Inflammatory macrophage treated with lipopolysaccharide for 4 hours (primary cell): ENCODE measurements at regions not wholly inside any gene's neighbourhood (a gene's known extent, or its start where the extent isn't known, plus 50 kb on each side); places are given as distances from the start of the nearest gene placed in this dataset.

Experiments
- DNase-seq: peaks from one replicate; pipeline ENCODE4 v3.0.0-alpha.2; 2020

GRCh38 chr3:59321881-59322540 lies 272.2 kb upstream of the CFAP20DC start:
- DNase-seq = no peak

GRCh38 chr3:59320080-59320479 lies 270.3 kb upstream of the CFAP20DC start:
- no peak for DNase-seq

- DNase-seq = no peak
These were observed 269.6 kb upstream of the CFAP20DC start for GRCh38 chr3:59319442-59319841.

DNA sequence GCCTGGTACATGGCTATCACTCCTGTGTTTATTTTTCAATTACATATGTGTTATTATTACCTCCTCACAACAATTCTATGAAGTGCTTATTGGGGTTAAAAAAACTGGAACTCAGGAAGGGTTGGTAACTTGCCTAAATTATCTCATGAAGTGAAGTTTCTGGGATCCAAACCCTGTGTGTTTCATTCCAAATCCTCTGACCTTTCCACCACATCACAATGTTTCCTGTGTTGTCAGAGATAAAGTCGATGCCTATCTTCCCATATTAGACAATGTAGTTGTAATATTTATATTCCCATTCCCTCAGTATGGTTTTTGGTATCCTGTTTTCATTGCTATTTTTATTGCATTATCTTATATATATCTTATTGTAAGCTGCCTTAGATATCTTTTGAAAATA lies 269.1 kb upstream of the CFAP20DC start:
- DNase-seq = no peak

- DNase-seq = no peak
These were observed 267.6 kb upstream of the CFAP20DC start for GRCh38 chr3:59317386-59317785.

- DNase-seq = no peak
These were observed 267.0 kb upstream of the CFAP20DC start for GRCh38 chr3:59316688-59317275.

GRCh38 chr3:59313365-59313764 lies 263.5 kb upstream of the CFAP20DC start:
- DNase-seq = peak; percentile 63

DNA sequence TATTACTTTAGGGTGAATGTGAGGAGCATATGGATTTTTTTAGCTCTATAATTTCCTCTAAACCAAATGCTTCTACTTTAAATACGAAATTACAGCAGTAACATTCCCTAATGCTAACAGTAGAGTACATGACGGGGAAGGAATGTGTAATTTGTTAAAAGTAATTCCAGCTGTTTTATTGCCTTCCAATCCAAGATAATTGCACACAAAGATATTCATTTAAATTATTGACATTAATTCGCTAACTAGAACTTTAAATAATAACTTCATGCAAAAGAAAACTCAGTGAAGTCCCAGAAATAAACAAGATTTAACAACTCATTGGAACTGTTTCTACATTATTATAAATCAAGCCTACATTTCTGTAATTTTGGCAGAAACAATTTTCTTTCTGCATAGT lies 261.4 kb upstream of the CFAP20DC start:
- DNase-seq = no peak

GRCh38 chr3:59310736-59311135 lies 260.9 kb upstream of the CFAP20DC start:
- DNase-seq = no peak

GRCh38 chr3:59308684-59309083 lies 258.9 kb upstream of the CFAP20DC start:
- no peak for DNase-seq

- DNase-seq = no peak
These were observed 258.2 kb upstream of the CFAP20DC start for GRCh38 chr3:59308001-59308400.

GRCh38 chr3:59306436-59306835 lies 256.6 kb upstream of the CFAP20DC start:
- DNase-seq = no peak

- DNase-seq = no peak
These were observed 254.5 kb upstream of the CFAP20DC start for GRCh38 chr3:59304296-59304695.

DNA sequence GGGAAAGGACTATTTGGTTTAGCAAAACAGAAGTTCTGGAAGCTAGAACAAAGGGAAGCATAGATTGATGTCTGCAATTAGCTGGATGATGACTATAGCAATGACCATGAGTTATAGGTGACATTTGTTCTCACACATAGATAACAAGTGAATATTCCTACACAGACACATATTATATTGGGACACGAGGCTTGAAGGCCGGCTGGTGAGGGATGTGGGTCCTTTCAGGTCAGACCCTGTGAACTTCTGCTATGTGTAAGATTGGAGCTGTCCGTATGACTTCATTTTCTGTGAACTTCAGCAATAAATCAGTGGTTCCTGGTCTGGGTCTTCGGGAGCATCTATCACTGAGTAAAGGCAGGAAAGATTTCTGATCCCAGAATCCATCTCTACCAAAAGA lies 253.6 kb upstream of the CFAP20DC start:
- peak; percentile 9 for DNase-seq

GRCh38 chr3:59302442-59302841 lies 252.6 kb upstream of the CFAP20DC start:
- no peak for DNase-seq

GRCh38 chr3:59300733-59301132 lies 250.9 kb upstream of the CFAP20DC start:
- DNase-seq = peak; percentile 92

GRCh38 chr3:59299561-59299960 lies 249.7 kb upstream of the CFAP20DC start:
- no peak for DNase-seq

- no peak for DNase-seq
These were observed 240.5 kb upstream of the CFAP20DC start for GRCh38 chr3:59290358-59290757.

DNA sequence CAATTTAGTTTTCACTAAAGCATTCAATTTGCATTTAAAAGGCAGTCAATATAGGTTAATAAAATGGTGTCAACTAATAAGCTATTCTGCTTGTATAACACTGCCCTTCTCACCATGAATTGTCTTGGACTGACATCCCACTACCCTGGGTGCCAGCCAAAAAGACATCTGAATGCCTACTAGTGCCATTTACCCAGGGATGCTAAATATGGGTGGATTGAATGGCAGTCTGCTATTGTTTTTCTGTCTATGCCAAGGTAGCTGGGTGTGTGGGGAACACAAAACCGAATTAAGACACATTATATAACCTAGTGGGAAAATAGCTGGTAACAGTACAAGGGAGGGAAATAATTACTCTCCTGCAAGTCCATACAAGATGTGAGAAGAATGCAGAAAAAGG lies 240.0 kb upstream of the CFAP20DC start:
- DNase-seq = no peak

- peak; percentile 13 for DNase-seq
These were observed 239.1 kb upstream of the CFAP20DC start for GRCh38 chr3:59288951-59289350.

DNA sequence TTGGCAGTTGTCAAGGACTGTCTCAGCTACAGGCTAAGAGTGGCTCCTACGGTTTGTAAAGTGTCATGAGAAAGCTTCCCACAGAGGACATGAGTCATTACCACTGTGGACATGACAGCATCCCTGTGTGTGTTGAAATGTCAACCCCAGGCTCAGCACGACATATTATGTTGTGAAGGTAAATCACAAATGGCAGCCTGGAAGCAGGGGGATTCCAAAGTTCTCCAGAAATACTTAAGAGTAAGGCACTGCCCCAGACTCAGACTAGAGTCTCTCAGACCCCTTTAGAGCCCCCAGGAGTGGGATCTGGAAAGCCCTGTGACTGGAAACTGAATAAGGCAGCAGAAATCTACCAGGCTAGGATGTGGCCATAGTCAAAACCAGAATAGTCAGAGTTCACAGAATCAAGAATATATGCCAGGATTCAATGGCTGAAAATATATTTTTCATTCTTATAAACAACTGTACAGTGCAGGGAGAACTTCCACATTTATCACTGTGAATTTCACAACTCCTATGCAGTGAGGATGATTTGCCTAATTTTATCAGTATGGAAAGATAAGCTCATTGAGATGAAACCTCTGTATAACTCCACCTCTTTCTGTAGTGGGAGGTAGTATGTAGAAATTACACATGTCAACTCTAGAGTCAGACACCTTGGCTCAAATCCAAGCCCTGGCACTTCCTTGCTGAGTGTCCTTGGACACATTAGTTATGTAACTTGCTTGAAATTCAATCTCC lies 237.1 kb upstream of the CFAP20DC start:
- peak; percentile 96 for DNase-seq

DNA sequence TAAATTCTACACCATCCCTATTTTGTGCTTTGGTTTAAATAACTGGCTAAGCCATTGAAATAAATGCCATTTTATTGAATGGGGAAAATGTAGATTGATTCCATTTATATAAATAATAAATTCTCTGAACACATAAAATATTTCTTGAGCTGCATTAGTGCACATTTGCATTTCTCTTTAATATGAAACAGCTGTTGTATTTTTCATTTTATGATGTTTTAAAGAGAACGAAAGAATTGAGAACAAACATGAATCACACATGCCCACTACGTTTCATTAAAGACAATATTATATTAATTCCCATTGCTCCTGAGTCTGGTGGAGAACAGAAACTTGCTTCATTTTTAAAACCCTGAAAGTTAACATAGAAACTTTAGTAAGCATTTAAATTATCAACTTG lies 235.7 kb upstream of the CFAP20DC start:
- no peak for DNase-seq

DNA sequence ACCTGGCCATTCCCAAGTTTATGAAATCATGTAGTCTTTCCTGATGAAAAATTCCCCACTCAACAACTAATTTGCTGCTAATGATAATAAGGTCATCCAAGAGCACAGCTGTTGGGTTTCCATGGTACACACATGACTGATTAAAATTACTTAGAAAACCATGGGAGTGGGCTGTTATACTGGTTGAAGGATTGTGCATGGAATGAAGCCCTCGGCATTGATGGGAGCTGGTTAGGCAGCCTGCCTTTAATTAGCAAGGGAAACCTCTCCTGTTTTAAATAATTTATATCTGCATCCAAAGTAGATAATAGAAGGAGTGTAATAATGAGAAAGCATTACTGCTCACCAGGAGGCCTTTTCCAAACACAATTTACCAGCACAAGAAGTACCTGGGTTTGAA lies 235.1 kb upstream of the CFAP20DC start:
- no peak for DNase-seq

DNA sequence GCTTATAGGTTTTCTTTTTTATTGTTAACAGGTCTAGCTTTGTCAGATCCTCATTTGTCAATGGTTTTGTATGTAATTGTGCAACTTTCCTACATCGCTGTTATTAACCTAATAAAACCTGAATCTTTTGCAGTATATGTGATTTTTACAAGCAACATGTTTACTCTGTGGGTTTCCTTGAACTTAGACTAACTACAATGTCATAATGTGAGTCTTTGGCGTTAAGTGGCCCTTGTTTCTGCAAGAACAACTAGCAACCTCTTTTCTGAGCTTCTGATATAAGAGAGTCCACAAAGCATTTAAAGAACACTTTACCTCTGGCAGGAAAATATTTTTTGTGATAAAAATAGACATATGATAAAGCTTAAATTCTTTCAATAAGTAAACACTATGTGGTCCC lies 230.3 kb upstream of the CFAP20DC start:
- no peak for DNase-seq
